ENCODE measurements at regions not wholly inside any gene's neighbourhood (a gene's known extent, or its start where the extent isn't known, plus 50 kb on each side); places are given as distances from the start of the nearest gene placed in this dataset.

GRCh38 chr10:125442856-125443540, 240.0 kb downstream of the TEX36 start:
- TF ChIP-seq POLR2A (IDR thresholded peaks at IDR 0.05), result no peak
- TF ChIP-seq, protein P1, sequence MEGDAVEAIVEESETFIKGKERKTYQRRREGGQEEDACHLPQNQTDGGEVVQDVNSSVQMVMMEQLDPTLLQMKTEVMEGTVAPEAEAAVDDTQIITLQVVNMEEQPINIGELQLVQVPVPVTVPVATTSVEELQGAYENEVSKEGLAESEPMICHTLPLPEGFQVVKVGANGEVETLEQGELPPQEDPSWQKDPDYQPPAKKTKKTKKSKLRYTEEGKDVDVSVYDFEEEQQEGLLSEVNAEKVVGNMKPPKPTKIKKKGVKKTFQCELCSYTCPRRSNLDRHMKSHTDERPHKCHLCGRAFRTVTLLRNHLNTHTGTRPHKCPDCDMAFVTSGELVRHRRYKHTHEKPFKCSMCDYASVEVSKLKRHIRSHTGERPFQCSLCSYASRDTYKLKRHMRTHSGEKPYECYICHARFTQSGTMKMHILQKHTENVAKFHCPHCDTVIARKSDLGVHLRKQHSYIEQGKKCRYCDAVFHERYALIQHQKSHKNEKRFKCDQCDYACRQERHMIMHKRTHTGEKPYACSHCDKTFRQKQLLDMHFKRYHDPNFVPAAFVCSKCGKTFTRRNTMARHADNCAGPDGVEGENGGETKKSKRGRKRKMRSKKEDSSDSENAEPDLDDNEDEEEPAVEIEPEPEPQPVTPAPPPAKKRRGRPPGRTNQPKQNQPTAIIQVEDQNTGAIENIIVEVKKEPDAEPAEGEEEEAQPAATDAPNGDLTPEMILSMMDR (IDR thresholded peaks at IDR 0.05), result no peak

Measured in esophagus squamous epithelium (tissue), 4 donors.